ENCODE measurements at regions not wholly inside any gene's neighbourhood (a gene's known extent, or its start where the extent isn't known, plus 50 kb on each side); places are given as distances from the start of the nearest gene placed in this dataset.

DNA sequence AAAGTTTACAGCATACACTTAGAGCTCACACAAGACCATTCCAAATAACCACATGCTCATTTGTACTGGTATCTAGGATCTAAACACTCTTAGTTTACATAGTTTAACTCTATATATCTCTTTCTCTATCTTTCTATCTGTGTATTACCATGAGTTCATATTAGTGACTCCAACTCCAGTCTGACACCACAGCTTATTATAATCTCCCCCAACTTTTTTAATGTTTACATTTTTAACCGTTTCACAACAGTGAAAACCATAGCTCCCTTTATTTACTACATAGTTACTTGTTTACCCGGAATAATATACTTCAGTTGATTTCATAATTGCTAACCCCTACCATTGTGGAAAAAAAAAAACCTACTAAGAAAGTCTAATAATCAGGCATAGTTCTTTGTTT is 362.4 kb upstream of the RGS17 start:
- H3K14ac ChIP-seq (ENCODE audit: insufficient read length) = no peak overlapping the region
- H4K8ac ChIP-seq (ENCODE audit: extremely low read depth, insufficient read depth, low read length) = no peak overlapping the region
- no peaks in the 10 kb centered on the region; the same call in 1 of the 2 replicates for H3K23me2 ChIP-seq (ENCODE audit: low read depth, low read length)
- H3K9me3 ChIP-seq (ENCODE audit: insufficient read depth in 2 of 2, low read depth in 1 of 2, low read length in 1 of 2) = no peaks in the 10 kb centered on the region
- no peak overlapping the region for H3K4ac ChIP-seq (replicated peaks; ENCODE audit: insufficient read length, low read depth, low read length)
- 94% methylated on average over 2 of the region's 2 CpGs; no CpG with 5 or more reads in 1 of the 2 experiments for WGBS, 2 experiments (ENCODE audit: extremely low coverage in 1 of 2, insufficient coverage in 1 of 2, insufficient read length in 1 of 2, insufficient replicate concordance in 2 of 2, low coverage in 1 of 2, low lambda C conversion rate in 2 of 2, missing lambda C conversion rate in 1 of 2)
- no peak overlapping the region for H4K91ac ChIP-seq (replicated peaks; ENCODE audit: insufficient read length, low read length)
- H3K18ac ChIP-seq (ENCODE audit: extremely low read depth, low read length) = no peak overlapping the region
- H4K20me1 ChIP-seq (replicated peaks in 1 of 2; ENCODE audit: control insufficient read depth in 1 of 2, insufficient read depth in 2 of 2, low read length in 2 of 2) = no peaks in the 10 kb centered on the region
- H3K23ac ChIP-seq (ENCODE audit: insufficient read length) = no peak overlapping the region
- H2AFZ ChIP-seq (ENCODE audit: low read length) = no peak overlapping the region
- no peaks in the 10 kb centered on the region for H3K79me1 ChIP-seq (ENCODE audit: low read depth, low read length)
- H3K4me2 ChIP-seq (ENCODE audit: insufficient read depth in 1 of 2, low read depth in 2 of 2, low read length in 2 of 2) = no peak overlapping the region
- H3K9ac ChIP-seq (replicated peaks in 1 of 4; ENCODE audit: extremely low read depth in 1 of 4, low read depth in 3 of 4, low read length in 3 of 4) = no peak overlapping the region
- no peak overlapping the region for H2BK5ac ChIP-seq (ENCODE audit: low read depth, low read length)
- no peak overlapping the region for H3K56ac ChIP-seq (replicated peaks; ENCODE audit: insufficient read length, low read depth, low read length)
- ChIA-PET CTCF (ENCODE audit: partially characterized antibody) (no interaction called here), POLR2A (ENCODE audit: partially characterized antibody) (no interaction called here)
- no peak overlapping the region for H2BK12ac ChIP-seq (ENCODE audit: low read depth, low read length)
- H2BK20ac ChIP-seq (ENCODE audit: low read length) = no peak overlapping the region
- FAIRE-seq = no peak
- H3K36me3 ChIP-seq (ENCODE audit: control insufficient read depth in 2 of 4, insufficient read depth in 4 of 4, low read length in 3 of 4) = no peaks in the 10 kb centered on the region
- H3K4me3 ChIP-seq (ENCODE audit: extremely low read depth in 1 of 4, insufficient read depth in 2 of 4, low read depth in 3 of 4, low read length in 4 of 4) = no peak overlapping the region
- no peak overlapping the region for H2BK15ac ChIP-seq (ENCODE audit: low read length)
- no peaks in the 10 kb centered on the region for H3K4me1 ChIP-seq (replicated peaks in 1 of 4; ENCODE audit: control insufficient read depth in 3 of 4, insufficient read depth in 4 of 4, low read length in 3 of 4)
- DNase-seq (ENCODE audit: low read depth in 1 of 2, low spot score in 2 of 2) = no peak
- no peaks in the 10 kb centered on the region for H3K27me3 ChIP-seq (replicated peaks in 1 of 4; ENCODE audit: control insufficient read depth in 3 of 4, extremely low read depth in 1 of 4, insufficient read depth in 3 of 4, low read length in 3 of 4)
- H3K79me2 ChIP-seq (ENCODE audit: control insufficient read depth in 1 of 2, insufficient read depth in 2 of 2, low read length in 2 of 2) = no peaks in the 10 kb centered on the region
- no peak overlapping the region for H4K5ac ChIP-seq (ENCODE audit: insufficient read length, low read depth, low read length)
- H3K27ac ChIP-seq (ENCODE audit: low read depth, low read length) = no peak overlapping the region
- H2AK5ac ChIP-seq (ENCODE audit: low read depth, low read length) = no peak overlapping the region
- no peak overlapping the region for H2BK120ac ChIP-seq (replicated peaks; ENCODE audit: low read depth, low read length)
- TF ChIP-seq SP4 (IDR thresholded peaks at IDR 0.05; ENCODE audit: low read length) = no peak
- TF ChIP-seq SP2 (IDR thresholded peaks at IDR 0.05; ENCODE audit: low read length) = no peak
- TF ChIP-seq SRF (IDR thresholded peaks at IDR 0.05; ENCODE audit: low read depth, low read length) = no peak
- TF ChIP-seq RBBP5 (IDR thresholded peaks at IDR 0.05; ENCODE audit: borderline replicate concordance, low read depth, low read length) = no peak
- TF ChIP-seq FOSL1 (IDR thresholded peaks at IDR 0.05; ENCODE audit: insufficient read depth, low read depth, low read length) = no peak
- no peak for TF ChIP-seq RXRA (IDR thresholded peaks at IDR 0.05; ENCODE audit: insufficient read depth, low read depth, low read length)
- no peak for TF ChIP-seq EZH2 (IDR thresholded peaks at IDR 0.05; ENCODE audit: low read depth, low read length, severe bottlenecking)
- TF ChIP-seq SP1 (IDR thresholded peaks at IDR 0.05; ENCODE audit: low read depth, low read length) = no peak
